Activated naive CD4-positive, alpha-beta T cell treated with anti-CD3 and anti-CD28 coated beads, Interleukin-2, amount 50 U/mL, for 72 hours (primary cell): ENCODE measurements at regions not wholly inside any gene's neighbourhood (a gene's known extent, or its start where the extent isn't known, plus 50 kb on each side); places are given as distances from the start of the nearest gene placed in this dataset.
"Not testable (repeated sequence)": the region's sequence is repeated elsewhere in the genome, so short reads cannot be mapped to it uniquely, and the experiment has no call there.

ENCODE experiments used
- ATAC-seq, 2 donors: fragments of 150-1000 bp; cut with Tn5 transposase; 2 replicates each; pipeline ENCODE4 v1.10.0; 2021; ENCODE audit warnings: mild to moderate bottlenecking in 2 of 2, moderate library complexity in 2 of 2
- DNase-seq, 2 donors: peaks; one replicate each; pipeline ENCODE4 v3.0.0; 2021 to 2022; ENCODE audit warnings: low spot score in 2 of 2
- H3K27ac Mint-ChIP-seq, 2 donors: one replicate each; pipeline ENCODE4 v1.8.0; 2022; ENCODE audit warnings: mild to moderate bottlenecking in 2 of 2, mixed read lengths in 2 of 2
- H3K36me3 Mint-ChIP-seq, 2 donors: one replicate each; pipeline ENCODE4 v1.8.0; 2022; ENCODE audit warnings: mixed read lengths in 2 of 2
- H3K9me3 Mint-ChIP-seq, 2 donors: one replicate each; pipeline ENCODE4 v1.8.0; 2022; ENCODE audit warnings: mixed read lengths in 2 of 2

GRCh38 chr14:71348394-71348793 lies 441.1 kb downstream of the PCNX1 start:
- Mint-ChIP-seq H3K9me3 (peaks cover 4% of the 10 kb centered on the region in 2 donors), H3K27ac (no peak overlapping the region), H3K36me3 (peaks cover 4 to 27% of the 10 kb centered on the region in 2 donors)
- ATAC-seq = no peak
- DNase-seq = no peak

GRCh38 chr14:71348817-71349216 lies 441.6 kb downstream of the PCNX1 start:
- Mint-ChIP-seq H3K36me3 (peaks cover 6 to 31% of the 10 kb centered on the region in 2 donors), H3K27ac (no peak overlapping the region), H3K9me3 (peaks cover 4 to 6% of the 10 kb centered on the region in 2 donors)
- ATAC-seq = no peak
- DNase-seq = no peak

- peaks cover 7 to 17% of the 10 kb centered on the region in 2 donors for H3K9me3 Mint-ChIP-seq
- no peak for ATAC-seq
- peaks cover 9 to 48% of the 10 kb centered on the region in 2 donors for H3K36me3 Mint-ChIP-seq
- no peak overlapping the region for H3K27ac Mint-ChIP-seq
- no peak for DNase-seq
These were observed 446.9 kb downstream of the PCNX1 start for GRCh38 chr14:71354142-71354541.

- ATAC-seq (no peak), DNase-seq (no peak)
- peaks cover 14 to 55% of the 10 kb centered on the region in 2 donors for H3K36me3 Mint-ChIP-seq
- peaks cover 9 to 22% of the 10 kb centered on the region in 2 donors for H3K9me3 Mint-ChIP-seq
- no peak overlapping the region for H3K27ac Mint-ChIP-seq
These were observed 447.5 kb downstream of the PCNX1 start for GRCh38 chr14:71354801-71355200.

GRCh38 chr14:71355324-71356201 lies 448.3 kb downstream of the PCNX1 start:
- no peak for DNase-seq
- ATAC-seq = no peak
- Mint-ChIP-seq H3K9me3 (peaks cover 9 to 27% of the 10 kb centered on the region in 2 donors), H3K36me3 (peaks cover 14 to 55% of the 10 kb centered on the region in 2 donors), H3K27ac (no peak overlapping the region)

- H3K9me3 Mint-ChIP-seq = peaks cover 10 to 29% of the 10 kb centered on the region in 2 donors
- peaks cover 11 to 48% of the 10 kb centered on the region in 2 donors for H3K36me3 Mint-ChIP-seq
- DNase-seq (no peak), ATAC-seq (peak; percentile 41 to 68)
- H3K27ac Mint-ChIP-seq = peak overlapping the region in 1 of 2 donors; percentile 51
These were observed 451.1 kb downstream of the PCNX1 start for GRCh38 chr14:71358209-71358931.

GRCh38 chr14:71358932-71359421 lies 451.7 kb downstream of the PCNX1 start:
- H3K36me3 Mint-ChIP-seq = peaks cover 8 to 43% of the 10 kb centered on the region in 2 donors
- H3K9me3 Mint-ChIP-seq = peaks cover 10 to 27% of the 10 kb centered on the region in 2 donors
- DNase-seq, H3K27ac Mint-ChIP-seq, ATAC-seq: not testable (repeated sequence)

- H3K36me3 Mint-ChIP-seq = peaks cover 8 to 43% of the 10 kb centered on the region in 2 donors
- peaks cover 10 to 27% of the 10 kb centered on the region in 2 donors for H3K9me3 Mint-ChIP-seq
- ATAC-seq (no peak), DNase-seq (no peak)
- H3K27ac Mint-ChIP-seq = no peak overlapping the region
These were observed 452.6 kb downstream of the PCNX1 start for GRCh38 chr14:71359823-71360222.

- DNase-seq (no peak), ATAC-seq (no peak)
- Mint-ChIP-seq H3K27ac (no peak overlapping the region), H3K36me3 (peaks cover 8 to 37% of the 10 kb centered on the region in 2 donors), H3K9me3 (peaks cover 10 to 27% of the 10 kb centered on the region in 2 donors)
These were observed 454.1 kb downstream of the PCNX1 start for GRCh38 chr14:71361336-71361735.

GRCh38 chr14:71361874-71362273 lies 454.6 kb downstream of the PCNX1 start:
- ATAC-seq (no peak), DNase-seq (no peak)
- H3K36me3 Mint-ChIP-seq = peaks cover 8 to 37% of the 10 kb centered on the region in 2 donors
- no peak overlapping the region for H3K27ac Mint-ChIP-seq
- peaks cover 10 to 27% of the 10 kb centered on the region in 2 donors for H3K9me3 Mint-ChIP-seq

GRCh38 chr14:71362282-71362681 lies 455.0 kb downstream of the PCNX1 start:
- Mint-ChIP-seq H3K9me3 (peaks cover 10 to 27% of the 10 kb centered on the region in 2 donors), H3K36me3 (peaks cover 8 to 37% of the 10 kb centered on the region in 2 donors), H3K27ac (peak overlapping the region in 1 of 2 donors; percentile 29)
- ATAC-seq (no peak), DNase-seq (no peak)

GRCh38 chr14:71362920-71363584 lies 455.8 kb downstream of the PCNX1 start:
- ATAC-seq = no peak
- no peak for DNase-seq
- H3K36me3 Mint-ChIP-seq = peaks cover 8 to 32% of the 10 kb centered on the region in 2 donors
- peaks cover 10 to 27% of the 10 kb centered on the region in 2 donors for H3K9me3 Mint-ChIP-seq
- peak overlapping the region in 1 of 2 donors; percentile 29 for H3K27ac Mint-ChIP-seq

- H3K9me3 Mint-ChIP-seq = peaks cover 6 to 15% of the 10 kb centered on the region in 2 donors
- H3K36me3 Mint-ChIP-seq = peaks cover 4 to 20% of the 10 kb centered on the region in 2 donors
- H3K27ac Mint-ChIP-seq = no peak overlapping the region
- no peak for DNase-seq
- no peak for ATAC-seq
These were observed 457.0 kb downstream of the PCNX1 start for GRCh38 chr14:71363946-71364925.

GRCh38 chr14:71365361-71365760 lies 458.1 kb downstream of the PCNX1 start:
- ATAC-seq = no peak
- Mint-ChIP-seq H3K36me3 (peaks cover 0 to 15% of the 10 kb centered on the region in 2 donors), H3K27ac (no peak overlapping the region), H3K9me3 (peaks cover 5 to 10% of the 10 kb centered on the region in 2 donors)
- no peak for DNase-seq

- H3K36me3 Mint-ChIP-seq = peaks cover 0 to 15% of the 10 kb centered on the region in 2 donors
- H3K27ac Mint-ChIP-seq = no peak overlapping the region
- peaks cover 4 to 8% of the 10 kb centered on the region in 2 donors for H3K9me3 Mint-ChIP-seq
- ATAC-seq (no peak), DNase-seq (no peak)
These were observed 459.6 kb downstream of the PCNX1 start for GRCh38 chr14:71366861-71367260.
